ENCODE measurements at regions not wholly inside any gene's neighbourhood (a gene's known extent, or its start where the extent isn't known, plus 50 kb on each side); places are given as distances from the start of the nearest gene placed in this dataset.

DNA sequence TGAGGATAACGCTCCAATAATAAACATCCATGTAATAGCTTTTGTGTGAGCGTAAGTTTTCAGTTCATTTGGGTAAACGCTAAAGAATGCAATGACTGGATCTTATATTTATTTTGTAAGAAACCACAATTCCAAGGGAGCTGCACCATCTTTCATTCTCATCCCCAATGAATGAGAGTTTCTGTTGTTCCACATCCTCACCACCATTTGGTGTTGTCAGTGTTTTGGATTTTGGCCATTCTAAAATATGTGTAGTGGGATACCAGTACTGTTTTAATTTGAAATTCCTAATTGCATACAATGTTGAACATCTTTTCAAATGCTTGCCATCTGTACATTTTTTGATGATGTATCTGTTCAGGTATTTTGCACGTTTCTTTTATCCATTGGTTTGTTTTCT lies 50.9 kb upstream of the SEMA3D start:
- DNase-seq (ENCODE audit: low read depth in 1 of 2, low spot score in 1 of 2) = no peak
- POLR2A ChIA-PET = no interaction called here

More for the DNA sequence above, 50.9 kb upstream of the SEMA3D start:
- no peak overlapping the region for H3K27ac ChIP-seq
- H3K4me2 ChIP-seq = no peak overlapping the region
- no peak for FAIRE-seq
- no peaks in the 10 kb centered on the region for H3K4me1 ChIP-seq
- WGBS (ENCODE audit: missing lambda C conversion rate) = 46% methylated on average over 4 of the region's 4 CpGs
- ATAC-seq = no peak
- no peak overlapping the region for H3K4me3 ChIP-seq
- H3K9me3 ChIP-seq = no peaks in the 10 kb centered on the region
- no peak for TF ChIP-seq ZNF302 (CRISPR knock-in tag; IDR thresholded peaks at IDR 0.05)
- no peak for TF ChIP-seq RCOR1 (IDR thresholded peaks at IDR 0.05; ENCODE audit: low read depth, low read length)
- TF ChIP-seq FOSB (CRISPR knock-in tag; IDR thresholded peaks at IDR 0.05) = no peak
- TF ChIP-seq NFE2L2 (conservative IDR thresholded peaks at IDR 0.05; ENCODE audit: low read length) = no peak
- TF ChIP-seq TFCP2L1 (CRISPR knock-in tag; IDR thresholded peaks at IDR 0.05) = no peak
- no peak for TF ChIP-seq SMC3 (IDR thresholded peaks at IDR 0.05)
- no peak for TF ChIP-seq MAZ (IDR thresholded peaks at IDR 0.05; ENCODE audit: borderline replicate concordance, low read depth, low read length)
- no peak for TF ChIP-seq POLR2AphosphoS2 (conservative IDR thresholded peaks at IDR 0.05; ENCODE audit: low read length)
- TF ChIP-seq SREBF2 (IDR thresholded peaks at IDR 0.05) = no peak
- TF ChIP-seq CBX2 (IDR thresholded peaks at IDR 0.05; ENCODE audit: borderline replicate concordance, low read depth) = no peak
- no peak for TF ChIP-seq ZFP36 (IDR thresholded peaks at IDR 0.05; ENCODE audit: borderline replicate concordance, partially characterized antibody)
- no peak for TF ChIP-seq ELK1 (IDR thresholded peaks at IDR 0.05; ENCODE audit: low read depth, low read length)
- no peak for TF ChIP-seq NPAS2 (CRISPR knock-in tag; IDR thresholded peaks at IDR 0.05; ENCODE audit: borderline replicate concordance)
- no peak for TF ChIP-seq HES2 (IDR thresholded peaks at IDR 0.05)
- CTCF ChIA-PET = no interaction called here

Small RNAs in the stretch of these regions (small RNA-seq; reads per million reads assigned to genes)
- gene DYNLL1P7 = 0 reads per million in 6 experiments

Measured in A549 (cell line).